ENCODE measurements at regions not wholly inside any gene's neighbourhood (a gene's known extent, or its start where the extent isn't known, plus 50 kb on each side); places are given as distances from the start of the nearest gene placed in this dataset.

DNA sequence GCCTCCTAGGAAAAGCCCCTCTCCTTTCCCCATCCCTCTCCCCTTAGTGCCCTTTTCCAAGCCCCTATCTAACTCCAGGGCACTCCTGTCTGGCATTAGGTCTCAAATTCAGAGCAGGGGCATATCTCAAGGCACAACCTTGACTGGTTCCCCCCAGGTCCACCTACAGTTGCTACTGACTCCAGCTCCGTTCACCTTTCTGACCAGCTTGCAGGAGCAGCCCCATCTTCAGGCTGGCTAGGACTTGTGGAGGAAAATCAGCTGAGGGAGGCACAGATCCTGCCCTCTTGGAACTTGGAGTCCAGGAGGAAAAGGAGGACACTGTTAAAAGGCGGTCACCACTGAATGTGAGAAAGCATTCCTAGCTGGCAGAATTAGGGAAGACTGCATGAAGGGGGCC is 152.4 kb downstream of the ZFP36L2 start:
- FAIRE-seq (no peak), ATAC-seq (no peak), DNase-seq (ENCODE audit: low read depth, low spot score) (no peak)
- Histone ChIP-seq H3K27me3 (replicated peaks in 1 of 2; ENCODE audit: control insufficient read depth in 2 of 2, insufficient read depth in 2 of 2, low read length in 1 of 2) (no peaks in the 10 kb centered on the region), H2AFZ (ENCODE audit: control insufficient read depth, low read depth, low read length) (no peak overlapping the region), H3K9ac (ENCODE audit: control insufficient read depth, insufficient read depth, low read length) (no peak overlapping the region), H4K20me1 (ENCODE audit: control insufficient read depth, insufficient read depth) (no peaks in the 10 kb centered on the region; the same call in 1 of the 2 replicates), H3K79me2 (ENCODE audit: control insufficient read depth, insufficient read depth, low read length) (no peaks in the 10 kb centered on the region), H3K4me1 (ENCODE audit: control insufficient read depth, insufficient read depth, low read length) (no peaks in the 10 kb centered on the region), H3K9me3 (replicated peaks; ENCODE audit: control insufficient read depth, insufficient read depth, low read length) (no peaks in the 10 kb centered on the region), H3K36me3 (ENCODE audit: control insufficient read depth in 2 of 2, insufficient read depth in 2 of 2, low read length in 1 of 2) (no peaks in the 10 kb centered on the region), H3K27ac (ENCODE audit: control insufficient read depth, insufficient read depth) (no peak overlapping the region), H3K4me2 (ENCODE audit: control insufficient read depth, insufficient read depth) (no peak overlapping the region), H3K4me3 (no peak overlapping the region)
- RAD21 ChIA-PET (ENCODE audit: unreplicated experiment), result no interaction called here
- CTCF ChIA-PET, result no interaction called here
- no TSS peak for BruUV-seq (replicated peaks)
- in situ Hi-C loops (cut with MboI) (no loop called here), intact Hi-C loops (cut with micrococcal nuclease; ENCODE audit: unreplicated experiment) (no loop called here)
- no peak for TF ChIP-seq TCF7 (IDR thresholded peaks at IDR 0.05; ENCODE audit: borderline replicate concordance)
- TF ChIP-seq HDGF (IDR thresholded peaks at IDR 0.05), result no peak
- TF ChIP-seq E4F1 (IDR thresholded peaks at IDR 0.05; ENCODE audit: borderline replicate concordance, partially characterized antibody), result no peak
- no peak for TF ChIP-seq RAD51 (IDR thresholded peaks at IDR 0.05)
- TF ChIP-seq KAT2A (conservative IDR thresholded peaks at IDR 0.05; ENCODE audit: control insufficient read depth, low read depth, low read length), result no peak
- no peak for TF ChIP-seq YBX1 (IDR thresholded peaks at IDR 0.05)
- TF ChIP-seq SMARCA5 (IDR thresholded peaks at IDR 0.05), result no peak
- no peak for TF ChIP-seq SIN3A (IDR thresholded peaks at IDR 0.05; ENCODE audit: low read depth, low read length)
- no peak for TF ChIP-seq POLR2A (IDR thresholded peaks at IDR 0.05; ENCODE audit: low read depth, low read length)
- no peak for TF ChIP-seq FOXK2 (IDR thresholded peaks at IDR 0.05)
- TF ChIP-seq IRF5 (IDR thresholded peaks at IDR 0.05; ENCODE audit: borderline replicate concordance), result no peak
- TF ChIP-seq, protein P1, sequence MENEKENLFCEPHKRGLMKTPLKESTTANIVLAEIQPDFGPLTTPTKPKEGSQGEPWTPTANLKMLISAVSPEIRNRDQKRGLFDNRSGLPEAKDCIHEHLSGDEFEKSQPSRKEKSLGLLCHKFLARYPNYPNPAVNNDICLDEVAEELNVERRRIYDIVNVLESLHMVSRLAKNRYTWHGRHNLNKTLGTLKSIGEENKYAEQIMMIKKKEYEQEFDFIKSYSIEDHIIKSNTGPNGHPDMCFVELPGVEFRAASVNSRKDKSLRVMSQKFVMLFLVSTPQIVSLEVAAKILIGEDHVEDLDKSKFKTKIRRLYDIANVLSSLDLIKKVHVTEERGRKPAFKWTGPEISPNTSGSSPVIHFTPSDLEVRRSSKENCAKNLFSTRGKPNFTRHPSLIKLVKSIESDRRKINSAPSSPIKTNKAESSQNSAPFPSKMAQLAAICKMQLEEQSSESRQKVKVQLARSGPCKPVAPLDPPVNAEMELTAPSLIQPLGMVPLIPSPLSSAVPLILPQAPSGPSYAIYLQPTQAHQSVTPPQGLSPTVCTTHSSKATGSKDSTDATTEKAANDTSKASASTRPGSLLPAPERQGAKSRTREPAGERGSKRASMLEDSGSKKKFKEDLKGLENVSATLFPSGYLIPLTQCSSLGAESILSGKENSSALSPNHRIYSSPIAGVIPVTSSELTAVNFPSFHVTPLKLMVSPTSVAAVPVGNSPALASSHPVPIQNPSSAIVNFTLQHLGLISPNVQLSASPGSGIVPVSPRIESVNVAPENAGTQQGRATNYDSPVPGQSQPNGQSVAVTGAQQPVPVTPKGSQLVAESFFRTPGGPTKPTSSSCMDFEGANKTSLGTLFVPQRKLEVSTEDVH (IDR thresholded peaks at IDR 0.05; ENCODE audit: low read depth, partially characterized antibody), result no peak
- 0% methylated on average over 2 of the region's 2 CpGs for WGBS (ENCODE audit: insufficient coverage, insufficient replicate concordance, low lambda C conversion rate, missing lambda C conversion rate)
- POLR2A ChIA-PET, result no interaction called here
- SMC1A ChIA-PET (ENCODE audit: uncharacterized antibody, unreplicated experiment), result interaction anchor here (0.7 kb wide), 1 partner anchor 89 kb away, joined by 3 read pairs; no protein-coding TSS in a partner anchor
